Activated naive CD4-positive, alpha-beta T cell treated with anti-CD3 and anti-CD28 coated beads, Interleukin-2, amount 10 ng/mL, durations not matched to agents 7 days and 5 days (primary cell): ENCODE measurements at regions not wholly inside any gene's neighbourhood (a gene's known extent, or its start where the extent isn't known, plus 50 kb on each side); places are given as distances from the start of the nearest gene placed in this dataset.
"Not testable (repeated sequence)": the region's sequence is repeated elsewhere in the genome, so short reads cannot be mapped to it uniquely, and the experiment has no call there.

Experiments
- CTCF ChIA-PET: fragments of 350-600 bp; sonication (Branson Sonifier 250); formaldehyde crosslinking; loops from one replicate; lab custom pipeline; 2021; ENCODE audit warnings: antibody characterized with exemption; lab: Charles Lee
- DNase-seq: peaks from one replicate; pipeline ENCODE4 v3.0.0-alpha.2; 2020
- H3K27ac Mint-ChIP-seq: one replicate; pipeline ENCODE4 v1.8.0; 2021; ENCODE audit warnings: mild to moderate bottlenecking, moderate library complexity, mixed read lengths
- H3K27me3 Mint-ChIP-seq: one replicate; pipeline ENCODE4 v1.8.0; 2021; ENCODE audit warnings: mild to moderate bottlenecking, mixed read lengths
- H3K36me3 Mint-ChIP-seq: one replicate; pipeline ENCODE4 v1.8.0; 2021; ENCODE audit warnings: mixed read lengths
- H3K4me1 Mint-ChIP-seq: one replicate; pipeline ENCODE4 v1.8.0; 2021; ENCODE audit warnings: mixed read lengths
- H3K4me3 Mint-ChIP-seq: one replicate; pipeline ENCODE4 v1.8.0; 2021; ENCODE audit warnings: mild to moderate bottlenecking, moderate library complexity, mixed read lengths
- H3K9me3 Mint-ChIP-seq: one replicate; pipeline ENCODE4 v1.8.0; 2021; ENCODE audit warnings: mixed read lengths

DNA sequence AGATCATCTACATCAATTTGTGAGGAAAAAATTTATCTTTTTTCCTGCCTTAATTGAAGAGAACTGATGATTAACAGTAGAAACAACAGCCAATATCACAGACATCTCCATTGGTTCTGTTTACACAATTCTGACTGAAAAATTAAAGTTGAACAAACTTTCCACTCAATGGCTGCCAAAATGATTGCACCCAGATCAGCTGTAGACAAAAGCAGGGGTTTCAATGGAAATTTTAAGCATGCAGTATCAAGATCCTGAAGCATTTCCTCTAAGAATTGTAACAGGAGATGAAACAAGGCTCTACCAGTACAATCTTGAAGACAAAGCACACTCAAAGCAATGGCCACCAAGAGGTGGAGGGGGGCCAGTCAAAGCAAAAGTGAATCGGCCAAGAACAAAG is 231.6 kb upstream of the KRR1 start:
- H3K27ac Mint-ChIP-seq, result no peak overlapping the region
- DNase-seq, result no peak
- H3K9me3 Mint-ChIP-seq, result no peaks in the 10 kb centered on the region
- peaks cover 20% of the 10 kb centered on the region for H3K27me3 Mint-ChIP-seq
- no peak overlapping the region for H3K4me3 Mint-ChIP-seq
- CTCF ChIA-PET, result no interaction called here
- H3K36me3 Mint-ChIP-seq, result no peaks in the 10 kb centered on the region
- no peaks in the 10 kb centered on the region for H3K4me1 Mint-ChIP-seq

DNA sequence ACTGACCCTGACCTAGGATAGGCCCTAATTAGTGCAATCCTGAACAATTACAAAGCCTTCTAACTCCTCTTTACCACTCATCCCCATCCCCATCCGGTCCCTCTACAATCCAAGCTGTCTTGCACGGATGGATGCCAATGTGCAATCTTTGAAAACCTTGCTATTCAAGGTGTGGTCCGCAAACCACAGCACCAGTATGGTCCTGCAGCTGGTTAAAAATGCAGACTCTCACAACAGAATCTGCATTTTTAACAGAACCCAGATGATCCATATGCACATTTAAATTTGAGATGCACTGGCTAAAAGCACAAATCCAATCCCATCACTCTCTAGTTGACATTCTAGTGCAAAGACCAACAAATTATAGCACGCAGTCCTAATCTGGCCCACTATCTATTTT is 230.6 kb upstream of the KRR1 start:
- Mint-ChIP-seq H3K27ac (no peak overlapping the region), H3K4me3 (no peak overlapping the region)

DNA sequence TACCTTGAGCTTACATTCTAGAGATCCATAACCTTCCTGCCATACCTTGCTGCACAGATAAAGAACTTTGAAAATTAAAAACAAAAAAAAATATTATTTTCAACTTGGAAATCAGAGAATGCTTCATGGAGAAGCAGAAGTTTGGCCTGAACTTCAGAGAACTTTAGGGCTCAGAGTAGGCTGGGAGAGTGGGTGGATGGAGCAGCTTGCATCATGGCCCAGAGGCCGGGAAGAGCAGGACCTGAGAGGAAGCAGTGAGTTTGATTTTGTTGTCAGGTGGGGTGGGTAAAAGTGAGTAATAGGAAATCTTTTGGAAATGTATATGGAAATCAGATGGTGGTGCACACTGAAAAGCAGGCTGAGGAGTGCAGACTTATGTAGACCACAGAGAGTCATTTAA is 228.5 kb upstream of the KRR1 start:
- DNase-seq, result no peak
- CTCF ChIA-PET, result no interaction called here
- H3K9me3 Mint-ChIP-seq, result no peaks in the 10 kb centered on the region
- H3K36me3 Mint-ChIP-seq, result no peaks in the 10 kb centered on the region
- no peaks in the 10 kb centered on the region for H3K4me1 Mint-ChIP-seq
- H3K27me3 Mint-ChIP-seq, result peaks cover 11% of the 10 kb centered on the region
- no peak overlapping the region for H3K4me3 Mint-ChIP-seq
- H3K27ac Mint-ChIP-seq, result no peak overlapping the region

More for the DNA sequence above, 230.6 kb upstream of the KRR1 start:
- CTCF ChIA-PET, result no interaction called here
- Mint-ChIP-seq H3K27me3 (peaks cover 20% of the 10 kb centered on the region), H3K9me3 (no peaks in the 10 kb centered on the region), H3K36me3 (no peaks in the 10 kb centered on the region), H3K4me1 (no peaks in the 10 kb centered on the region)
- no peak for DNase-seq

DNA sequence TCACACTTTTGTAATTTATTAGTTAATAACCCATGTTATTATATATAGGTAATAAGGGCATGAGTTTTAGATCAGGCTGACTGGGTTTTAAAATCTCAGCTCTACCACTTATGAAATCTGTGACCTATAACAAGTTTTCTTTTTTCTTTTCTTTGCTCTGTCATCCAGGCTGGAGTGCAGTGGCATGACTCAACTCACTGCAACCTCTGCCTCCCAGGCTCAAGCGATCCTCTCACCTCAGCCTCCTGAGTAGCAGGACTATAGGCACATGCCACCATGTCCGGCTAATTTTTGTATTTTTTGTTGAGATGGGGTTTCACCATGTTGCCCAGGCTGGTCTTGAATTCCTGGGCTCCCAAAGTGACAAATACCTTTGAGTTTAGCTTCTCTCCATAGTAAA is 227.7 kb upstream of the KRR1 start:
- not testable (repeated sequence) for H3K36me3 Mint-ChIP-seq, DNase-seq, H3K27ac Mint-ChIP-seq, H3K27me3 Mint-ChIP-seq, H3K4me3 Mint-ChIP-seq, H3K9me3 Mint-ChIP-seq, H3K4me1 Mint-ChIP-seq
- CTCF ChIA-PET, result interaction anchor here (0.5 to 1.3 kb wide), 3 partner anchors 10 to 29 kb away, joined by 3 to 5 read pairs (median 3); no protein-coding TSS in a partner anchor

DNA sequence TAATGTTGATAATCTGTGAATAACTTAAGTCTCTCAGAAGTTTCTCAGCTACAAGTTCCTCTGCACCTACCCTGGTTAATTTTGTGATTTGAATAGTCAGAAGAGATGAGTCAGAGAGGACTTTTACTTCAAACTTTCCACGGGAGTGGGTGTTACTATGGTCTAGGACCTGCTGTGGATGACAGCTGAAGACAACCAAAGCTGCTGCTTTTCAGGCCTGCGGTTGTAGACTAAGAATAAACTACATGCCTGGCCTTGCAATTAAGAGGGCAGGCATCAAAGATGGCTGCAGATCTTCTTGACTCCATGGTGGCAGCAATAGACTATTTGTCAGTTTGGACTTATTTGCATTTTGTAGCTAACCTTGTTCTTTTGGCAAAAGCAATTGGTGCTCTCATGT is 227.1 kb upstream of the KRR1 start:
- peaks cover 13% of the 10 kb centered on the region for H3K27me3 Mint-ChIP-seq
- CTCF ChIA-PET, result interaction anchor here (0.5 to 1.3 kb wide), 3 partner anchors 9 to 28 kb away, joined by 3 to 5 read pairs (median 3); no protein-coding TSS in a partner anchor

DNA sequence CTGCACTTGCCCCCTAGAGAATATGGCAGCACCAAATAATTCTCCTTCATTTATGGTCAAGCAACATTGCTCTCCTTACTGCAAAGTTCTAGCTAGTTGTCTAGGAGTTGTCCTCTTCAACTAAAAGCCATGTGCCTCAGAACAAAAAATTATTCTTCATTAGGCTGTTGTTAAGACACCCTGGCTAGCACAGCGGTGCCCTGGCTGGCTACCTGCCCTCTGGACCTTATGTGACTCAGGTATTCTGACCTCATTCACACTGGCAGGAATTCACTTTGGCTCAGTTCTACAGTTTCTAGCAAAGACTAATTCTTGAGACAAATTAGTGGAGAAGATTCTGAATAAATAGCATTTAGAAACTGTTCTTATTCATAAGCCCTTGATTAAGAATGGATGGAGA is 224.4 kb upstream of the KRR1 start:
- no peaks in the 10 kb centered on the region for H3K9me3 Mint-ChIP-seq
- no peaks in the 10 kb centered on the region for H3K4me1 Mint-ChIP-seq
- no peaks in the 10 kb centered on the region for H3K36me3 Mint-ChIP-seq
- CTCF ChIA-PET, result no interaction called here
- H3K27ac Mint-ChIP-seq, result no peak overlapping the region
- no peak overlapping the region for H3K4me3 Mint-ChIP-seq
- peaks cover 16% of the 10 kb centered on the region for H3K27me3 Mint-ChIP-seq
- no peak for DNase-seq

More for the DNA sequence above, 227.1 kb upstream of the KRR1 start:
- Mint-ChIP-seq H3K4me1 (no peaks in the 10 kb centered on the region), H3K36me3 (no peaks in the 10 kb centered on the region), H3K4me3 (no peak overlapping the region), H3K27ac (no peak overlapping the region), H3K9me3 (no peaks in the 10 kb centered on the region)
- no peak for DNase-seq

DNA sequence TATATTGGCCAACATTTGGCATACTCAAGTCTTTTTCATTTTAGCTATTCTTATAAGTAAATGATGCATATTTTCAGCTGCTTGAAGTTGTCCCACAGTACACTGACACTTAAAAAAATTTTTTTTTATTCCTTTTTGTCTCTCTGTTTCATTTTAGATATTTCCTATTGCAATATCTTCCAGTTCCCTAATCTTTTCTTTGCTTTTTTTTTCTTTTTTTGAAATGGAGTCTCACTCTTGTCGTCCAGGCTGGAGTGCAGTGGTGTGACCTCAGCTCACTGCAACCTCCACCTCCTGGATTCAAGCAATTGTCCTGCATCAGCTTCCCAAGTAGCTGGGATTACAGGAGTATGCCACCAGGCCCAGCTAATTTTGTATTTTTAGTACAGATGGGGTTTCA is 217.4 kb upstream of the KRR1 start:
- Mint-ChIP-seq H3K27ac (no peak overlapping the region), H3K36me3 (no peaks in the 10 kb centered on the region), H3K4me3 (no peak overlapping the region), H3K27me3 (peaks cover 15% of the 10 kb centered on the region), H3K9me3 (no peaks in the 10 kb centered on the region), H3K4me1 (no peaks in the 10 kb centered on the region)
- CTCF ChIA-PET, result interaction anchor here (1.2 kb wide), 1 partner anchor 10 kb away, joined by 5 read pairs; no protein-coding TSS in a partner anchor
- DNase-seq, result no peak

DNA sequence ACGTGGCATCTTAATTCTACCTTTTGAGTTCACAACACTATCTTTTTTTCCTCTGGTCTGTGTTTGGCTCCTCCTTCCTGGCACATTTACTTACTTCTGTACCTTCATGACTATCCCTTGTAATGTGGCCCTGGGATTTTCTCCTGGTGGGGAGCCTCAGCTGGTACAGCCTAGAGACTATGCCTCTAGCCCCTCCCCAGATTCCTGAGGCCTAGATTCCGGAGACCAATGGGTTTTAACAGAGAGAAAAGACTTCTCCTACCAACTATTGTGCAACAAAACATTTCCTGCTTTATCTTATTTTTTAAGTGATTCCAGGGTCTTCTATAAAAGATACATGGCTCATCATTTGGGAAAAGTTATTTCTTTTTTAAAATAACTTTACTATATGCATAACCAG is 216.2 kb upstream of the KRR1 start:
- DNase-seq, result no peak
- Mint-ChIP-seq H3K4me3 (no peak overlapping the region), H3K27ac (no peak overlapping the region), H3K36me3 (no peaks in the 10 kb centered on the region), H3K4me1 (peaks cover 11% of the 10 kb centered on the region), H3K9me3 (no peaks in the 10 kb centered on the region), H3K27me3 (peaks cover 6% of the 10 kb centered on the region)
- CTCF ChIA-PET, result no interaction called here

DNA sequence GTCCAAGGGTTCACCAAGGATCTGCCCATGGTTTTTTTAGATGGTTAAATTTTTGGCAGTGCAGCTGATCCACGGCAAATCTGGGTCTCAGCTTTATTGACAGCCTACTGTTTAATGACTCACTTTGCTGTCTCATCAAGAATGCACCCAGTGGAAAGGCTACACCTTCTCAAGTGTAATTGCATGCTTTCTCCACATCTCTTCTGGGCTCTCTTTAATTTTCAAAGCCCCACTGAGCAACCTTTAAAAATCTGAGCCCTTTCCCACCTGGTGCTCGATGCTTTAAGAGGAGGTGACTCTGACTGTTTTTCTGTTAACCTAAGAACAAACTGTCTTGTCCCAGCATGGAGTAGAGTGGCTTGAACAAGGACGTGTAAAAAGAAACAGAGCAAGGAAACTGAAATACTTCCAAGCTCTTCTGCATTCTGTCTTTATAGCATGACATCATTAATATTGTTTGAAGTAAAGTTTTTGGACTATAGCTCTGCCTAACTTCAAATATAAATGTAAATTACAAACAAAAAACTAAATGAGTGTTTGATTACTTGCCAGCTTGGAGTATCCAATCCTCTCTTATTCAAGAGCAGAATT is 214.2 kb upstream of the KRR1 start:
- H3K4me1 Mint-ChIP-seq, result peaks cover 16% of the 10 kb centered on the region
- no peaks in the 10 kb centered on the region for H3K9me3 Mint-ChIP-seq
- H3K27ac Mint-ChIP-seq, result no peak overlapping the region
- H3K27me3 Mint-ChIP-seq, result peaks cover 5% of the 10 kb centered on the region
- CTCF ChIA-PET, result interaction anchor here (0.6 to 1.2 kb wide), 2 partner anchors 163 to 239 kb away, joined by 3 read pairs; no protein-coding TSS in a partner anchor
- no peak overlapping the region for H3K4me3 Mint-ChIP-seq
- DNase-seq, result no peak
- H3K36me3 Mint-ChIP-seq, result no peaks in the 10 kb centered on the region

DNA sequence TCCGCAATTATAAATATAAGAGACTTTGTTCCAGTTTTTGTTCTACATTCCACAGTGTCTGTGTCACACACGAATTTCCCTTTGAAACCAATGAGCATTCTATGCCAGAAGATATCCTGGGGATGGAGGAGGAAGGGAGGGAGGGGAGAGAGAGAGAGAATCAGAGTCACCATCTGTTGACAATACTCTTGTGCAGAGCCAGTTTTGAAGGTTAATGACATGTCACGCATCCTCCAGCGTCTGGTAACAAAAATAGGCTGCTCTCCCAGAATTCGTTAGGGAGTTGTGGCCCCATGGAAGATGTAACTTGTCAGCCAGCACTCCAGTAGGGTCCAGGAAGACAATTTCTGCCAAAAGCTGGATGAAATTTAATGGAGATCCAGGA is 213.5 kb upstream of the KRR1 start:
- Mint-ChIP-seq H3K27ac (no peak overlapping the region), H3K4me3 (no peak overlapping the region), H3K4me1 (peaks cover 16% of the 10 kb centered on the region), H3K36me3 (no peaks in the 10 kb centered on the region), H3K9me3 (no peaks in the 10 kb centered on the region), H3K27me3 (peaks cover 11% of the 10 kb centered on the region)
- CTCF ChIA-PET, result interaction anchor here (1.0 to 1.2 kb wide), 2 partner anchors 60 to 163 kb away, joined by 3 read pairs; no protein-coding TSS in a partner anchor
- no peak for DNase-seq

DNA sequence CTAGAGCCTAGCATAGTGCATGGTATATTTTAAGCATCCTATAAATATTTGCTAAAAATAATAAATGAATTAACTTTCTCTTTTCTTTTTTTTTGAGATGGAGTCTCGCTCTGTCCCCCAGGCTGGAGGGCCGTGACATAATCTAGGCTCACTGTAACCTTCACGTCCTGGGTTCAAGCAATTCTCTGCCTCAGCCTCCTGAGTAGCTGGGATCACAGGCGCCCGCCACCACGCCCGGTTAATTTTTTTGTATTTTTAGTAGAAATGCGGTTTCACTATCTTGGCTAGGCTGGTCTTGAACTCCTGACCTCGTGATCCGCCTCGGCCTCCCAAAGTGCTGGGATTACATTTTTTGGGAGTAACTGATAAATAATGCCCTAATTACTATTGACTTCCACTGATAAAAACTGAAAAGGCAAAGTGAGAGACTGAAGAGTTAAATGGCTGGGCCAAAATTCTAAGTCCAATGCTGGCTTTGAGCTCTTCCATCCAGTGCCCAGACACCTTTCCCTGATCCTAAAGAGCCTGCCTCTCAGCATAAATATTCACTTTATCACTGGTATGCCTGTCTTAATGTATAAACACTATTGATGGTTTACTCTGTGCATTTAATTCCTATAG is 213.0 kb upstream of the KRR1 start:
- no peak overlapping the region for H3K4me3 Mint-ChIP-seq
- no peak overlapping the region for H3K27ac Mint-ChIP-seq
- CTCF ChIA-PET, result interaction anchor here (1.0 kb wide), 1 partner anchor 60 kb away, joined by 3 read pairs; no protein-coding TSS in a partner anchor
- H3K27me3 Mint-ChIP-seq, result peaks cover 11% of the 10 kb centered on the region
- peaks cover 16% of the 10 kb centered on the region for H3K4me1 Mint-ChIP-seq
- no peaks in the 10 kb centered on the region for H3K9me3 Mint-ChIP-seq
- no peak for DNase-seq
- no peaks in the 10 kb centered on the region for H3K36me3 Mint-ChIP-seq

DNA sequence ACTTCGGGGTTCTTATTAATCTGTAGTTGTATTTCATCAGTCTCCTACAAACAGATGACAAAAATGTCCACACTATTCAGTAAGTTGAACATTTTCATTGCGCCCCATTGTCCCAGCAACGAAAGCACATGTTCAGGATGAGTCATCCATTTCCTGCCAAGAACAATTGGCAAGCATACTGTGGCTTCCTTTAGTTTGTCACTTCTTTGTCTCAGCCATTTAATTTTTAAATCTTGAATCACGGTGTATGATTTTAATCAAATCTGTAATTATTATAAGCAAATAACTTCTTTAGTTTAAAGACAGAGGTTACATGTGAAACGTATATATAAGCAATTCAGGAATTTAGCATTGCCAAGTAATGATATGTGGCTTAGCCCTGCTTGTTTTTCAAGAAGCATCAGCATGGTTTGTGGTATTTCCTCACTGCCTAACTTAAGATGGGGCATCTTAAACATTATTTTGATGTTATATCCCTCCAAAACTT is 211.3 kb upstream of the KRR1 start:
- Mint-ChIP-seq H3K27ac (peak overlapping the region; percentile 71), H3K36me3 (no peaks in the 10 kb centered on the region), H3K4me3 (no peak overlapping the region), H3K4me1 (peaks cover 16% of the 10 kb centered on the region), H3K9me3 (no peaks in the 10 kb centered on the region), H3K27me3 (peaks cover 11% of the 10 kb centered on the region)
- DNase-seq, result peak; percentile 48
- CTCF ChIA-PET, result no interaction called here

DNA sequence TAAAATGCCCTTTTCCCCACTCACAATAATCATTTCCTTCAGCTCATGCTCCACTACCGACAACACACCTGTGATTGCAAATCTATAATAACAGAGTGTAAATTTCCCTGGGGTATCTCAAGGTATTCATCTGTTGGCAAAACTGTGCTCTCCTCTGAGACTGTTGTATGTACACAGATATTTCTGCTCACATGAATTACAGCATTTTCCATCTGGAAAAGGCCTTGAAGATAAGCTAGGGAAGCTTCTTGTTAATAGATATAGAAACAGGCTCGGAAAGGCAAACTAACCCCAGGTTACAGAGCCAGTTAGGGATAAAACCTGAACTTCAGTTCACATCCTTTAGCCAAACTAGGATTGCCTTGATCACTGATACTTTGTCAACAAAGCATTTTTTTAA is 210.4 kb upstream of the KRR1 start:
- Mint-ChIP-seq H3K4me3 (no peak overlapping the region), H3K27ac (no peak overlapping the region), H3K36me3 (no peaks in the 10 kb centered on the region), H3K9me3 (no peaks in the 10 kb centered on the region), H3K4me1 (peaks cover 16% of the 10 kb centered on the region), H3K27me3 (peaks cover 6% of the 10 kb centered on the region)
- CTCF ChIA-PET, result no interaction called here
- no peak for DNase-seq

DNA sequence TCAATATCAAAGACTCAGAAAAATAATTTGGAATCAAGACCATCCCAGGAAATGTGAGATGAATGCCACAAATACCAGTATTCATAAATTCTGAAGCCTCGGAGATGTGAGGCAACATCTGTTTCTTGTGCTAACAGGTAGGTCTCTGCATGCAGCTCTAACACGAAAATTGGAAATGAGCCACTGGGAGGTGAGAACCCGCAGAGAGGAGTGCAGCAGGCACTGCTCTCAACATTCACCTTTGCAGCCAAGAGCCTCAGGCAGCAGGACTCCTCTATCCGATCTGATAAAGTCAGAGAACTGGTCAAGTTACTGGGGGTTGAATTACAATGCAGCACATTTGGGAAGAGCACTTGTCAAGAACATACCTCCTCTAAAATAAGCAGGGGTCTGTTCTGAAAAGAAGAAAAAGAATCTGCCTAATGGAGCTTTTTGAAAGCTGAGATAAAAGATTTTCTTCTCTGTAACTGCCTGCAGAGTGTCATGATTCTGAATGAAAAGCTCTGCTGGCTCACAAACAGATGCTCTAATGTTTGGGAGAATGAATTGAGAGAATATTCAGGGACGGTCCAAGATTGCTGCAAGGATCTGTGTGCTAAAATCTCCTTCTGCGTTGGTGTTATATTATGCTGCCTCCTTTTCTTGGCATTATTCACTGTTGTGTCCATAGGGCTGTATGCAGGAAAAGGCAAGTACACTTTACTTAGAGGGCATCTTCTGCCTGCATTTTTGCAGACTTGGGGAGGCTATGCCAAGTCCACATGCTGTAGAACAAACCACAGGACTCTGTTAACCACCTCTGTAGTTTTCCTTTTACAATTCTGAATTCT is 209.6 kb upstream of the KRR1 start:
- Mint-ChIP-seq H3K4me3 (no peak overlapping the region), H3K4me1 (peaks cover 16% of the 10 kb centered on the region), H3K27ac (no peak overlapping the region), H3K9me3 (no peaks in the 10 kb centered on the region), H3K36me3 (no peaks in the 10 kb centered on the region), H3K27me3 (peaks cover 6% of the 10 kb centered on the region)
- CTCF ChIA-PET, result interaction anchor here (1.2 kb wide), 1 partner anchor 12 kb away, joined by 4 read pairs; no protein-coding TSS in a partner anchor
- no peak for DNase-seq
